Osteocyte (in vitro differentiated cells): ENCODE measurements at regions not wholly inside any gene's neighbourhood (a gene's known extent, or its start where the extent isn't known, plus 50 kb on each side); places are given as distances from the start of the nearest gene placed in this dataset.
"Not testable (repeated sequence)": the region's sequence is repeated elsewhere in the genome, so short reads cannot be mapped to it uniquely, and the experiment has no call there.

Source experiments
- DNase-seq: peaks from one replicate; pipeline ENCODE4 v3.0.0; 2021; ENCODE audit warnings: mixed read lengths; ENCODE audit not compliant: unreplicated experiment; ENCODE audit errors: extremely low spot score
- H3K27ac Mint-ChIP-seq: one replicate; pipeline ENCODE4 v1.8.0; 2021; ENCODE audit warnings: mild to moderate bottlenecking, mixed read lengths; ENCODE audit not compliant: unreplicated experiment
- H3K27me3 Mint-ChIP-seq: one replicate; pipeline ENCODE4 v1.8.0; 2021; ENCODE audit warnings: mixed read lengths; ENCODE audit not compliant: unreplicated experiment
- H3K36me3 Mint-ChIP-seq: one replicate; pipeline ENCODE4 v1.8.0; 2021; ENCODE audit warnings: mixed read lengths; ENCODE audit not compliant: unreplicated experiment
- H3K4me1 Mint-ChIP-seq: one replicate; pipeline ENCODE4 v1.8.0; 2021; ENCODE audit warnings: mixed read lengths; ENCODE audit not compliant: unreplicated experiment
- H3K4me3 Mint-ChIP-seq: one replicate; pipeline ENCODE4 v1.8.0; 2021; ENCODE audit warnings: mild to moderate bottlenecking, moderate library complexity, mixed read lengths; ENCODE audit not compliant: unreplicated experiment
- H3K9me3 Mint-ChIP-seq: one replicate; pipeline ENCODE4 v1.8.0; 2021; ENCODE audit warnings: mixed read lengths; ENCODE audit not compliant: unreplicated experiment
- TF ChIP-seq, protein P1 (sequence below): fragments of 200-600 bp; sonication (generic); IDR thresholded peaks from 2 replicates; pipeline ENCODE4 v1.5.0; 2021; ENCODE audit warnings: antibody characterized with exemption, mild to moderate bottlenecking, moderate library complexity

DNA sequence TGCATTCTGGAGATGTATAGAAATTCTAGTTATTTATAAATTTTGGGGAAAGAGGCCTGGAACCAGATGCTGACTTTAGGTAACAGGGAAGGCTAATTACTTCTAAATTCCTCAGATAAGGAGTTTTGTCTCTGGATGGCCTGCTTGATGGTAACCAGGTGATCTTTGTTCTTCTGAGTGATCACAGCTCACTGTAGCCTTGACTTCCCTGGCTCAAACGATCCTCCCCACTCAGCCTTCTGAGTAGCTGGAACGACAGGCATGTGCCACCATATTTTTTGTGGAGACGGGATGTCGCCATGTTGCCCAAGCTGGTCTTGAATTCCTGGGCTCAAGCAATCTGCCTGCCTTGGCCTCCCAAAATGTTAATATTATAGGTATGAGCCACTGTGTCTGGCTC, 54.4 kb upstream of the MSH6 start:
- Mint-ChIP-seq H3K4me3 (no peak overlapping the region), H3K27me3 (peaks cover 16% of the 10 kb centered on the region), H3K36me3 (no peaks in the 10 kb centered on the region), H3K9me3 (peaks cover 6% of the 10 kb centered on the region), H3K4me1 (no peaks in the 10 kb centered on the region), H3K27ac (no peak overlapping the region)
- TF ChIP-seq, protein P1, sequence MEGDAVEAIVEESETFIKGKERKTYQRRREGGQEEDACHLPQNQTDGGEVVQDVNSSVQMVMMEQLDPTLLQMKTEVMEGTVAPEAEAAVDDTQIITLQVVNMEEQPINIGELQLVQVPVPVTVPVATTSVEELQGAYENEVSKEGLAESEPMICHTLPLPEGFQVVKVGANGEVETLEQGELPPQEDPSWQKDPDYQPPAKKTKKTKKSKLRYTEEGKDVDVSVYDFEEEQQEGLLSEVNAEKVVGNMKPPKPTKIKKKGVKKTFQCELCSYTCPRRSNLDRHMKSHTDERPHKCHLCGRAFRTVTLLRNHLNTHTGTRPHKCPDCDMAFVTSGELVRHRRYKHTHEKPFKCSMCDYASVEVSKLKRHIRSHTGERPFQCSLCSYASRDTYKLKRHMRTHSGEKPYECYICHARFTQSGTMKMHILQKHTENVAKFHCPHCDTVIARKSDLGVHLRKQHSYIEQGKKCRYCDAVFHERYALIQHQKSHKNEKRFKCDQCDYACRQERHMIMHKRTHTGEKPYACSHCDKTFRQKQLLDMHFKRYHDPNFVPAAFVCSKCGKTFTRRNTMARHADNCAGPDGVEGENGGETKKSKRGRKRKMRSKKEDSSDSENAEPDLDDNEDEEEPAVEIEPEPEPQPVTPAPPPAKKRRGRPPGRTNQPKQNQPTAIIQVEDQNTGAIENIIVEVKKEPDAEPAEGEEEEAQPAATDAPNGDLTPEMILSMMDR: no peak
- no peak for DNase-seq

DNA sequence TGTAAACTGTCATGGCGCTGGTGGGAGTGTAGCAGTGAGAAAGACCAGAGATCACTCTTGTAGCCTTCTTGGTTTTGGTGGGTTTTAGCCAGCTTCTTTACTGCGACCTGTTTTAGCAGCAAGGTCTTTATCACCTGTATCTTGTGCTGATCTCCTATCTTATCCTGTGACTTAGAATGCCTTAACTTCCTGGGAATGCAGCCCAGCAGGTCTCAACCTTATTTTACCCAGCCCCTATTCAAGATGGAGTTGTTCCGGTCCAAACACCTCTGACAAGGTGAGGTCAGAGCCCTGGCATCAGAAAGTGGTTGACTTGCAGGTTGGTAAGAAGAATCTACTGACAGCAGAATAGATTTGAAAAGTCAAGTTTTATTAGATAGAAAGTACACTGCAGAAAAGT, 55.0 kb upstream of the MSH6 start:
- no peak overlapping the region for H3K27ac Mint-ChIP-seq
- H3K4me3 Mint-ChIP-seq: no peak overlapping the region
- DNase-seq: no peak

GRCh38 chr2:47726978-47727377, 56.0 kb upstream of the MSH6 start:
- not testable (repeated sequence) for H3K4me3 Mint-ChIP-seq, H3K27ac Mint-ChIP-seq, H3K9me3 Mint-ChIP-seq, H3K36me3 Mint-ChIP-seq, DNase-seq, H3K4me1 Mint-ChIP-seq
- peaks cover 16% of the 10 kb centered on the region for H3K27me3 Mint-ChIP-seq

More for the DNA sequence above, 55.0 kb upstream of the MSH6 start:
- peaks cover 6% of the 10 kb centered on the region for H3K9me3 Mint-ChIP-seq
- H3K36me3 Mint-ChIP-seq: no peaks in the 10 kb centered on the region
- TF ChIP-seq, protein P1: no peak
- H3K4me1 Mint-ChIP-seq: no peaks in the 10 kb centered on the region
- H3K27me3 Mint-ChIP-seq: peaks cover 20% of the 10 kb centered on the region

- TF ChIP-seq, protein P1: no peak
- peaks cover 18% of the 10 kb centered on the region for H3K27me3 Mint-ChIP-seq
- no peak overlapping the region for H3K4me3 Mint-ChIP-seq
- no peak overlapping the region for H3K27ac Mint-ChIP-seq
- peaks cover 6% of the 10 kb centered on the region for H3K9me3 Mint-ChIP-seq
- no peaks in the 10 kb centered on the region for H3K4me1 Mint-ChIP-seq
- H3K36me3 Mint-ChIP-seq: no peaks in the 10 kb centered on the region
- no peak for DNase-seq
Measured at GRCh38 chr2:47725808-47726207, 57.1 kb upstream of the MSH6 start.

DNA sequence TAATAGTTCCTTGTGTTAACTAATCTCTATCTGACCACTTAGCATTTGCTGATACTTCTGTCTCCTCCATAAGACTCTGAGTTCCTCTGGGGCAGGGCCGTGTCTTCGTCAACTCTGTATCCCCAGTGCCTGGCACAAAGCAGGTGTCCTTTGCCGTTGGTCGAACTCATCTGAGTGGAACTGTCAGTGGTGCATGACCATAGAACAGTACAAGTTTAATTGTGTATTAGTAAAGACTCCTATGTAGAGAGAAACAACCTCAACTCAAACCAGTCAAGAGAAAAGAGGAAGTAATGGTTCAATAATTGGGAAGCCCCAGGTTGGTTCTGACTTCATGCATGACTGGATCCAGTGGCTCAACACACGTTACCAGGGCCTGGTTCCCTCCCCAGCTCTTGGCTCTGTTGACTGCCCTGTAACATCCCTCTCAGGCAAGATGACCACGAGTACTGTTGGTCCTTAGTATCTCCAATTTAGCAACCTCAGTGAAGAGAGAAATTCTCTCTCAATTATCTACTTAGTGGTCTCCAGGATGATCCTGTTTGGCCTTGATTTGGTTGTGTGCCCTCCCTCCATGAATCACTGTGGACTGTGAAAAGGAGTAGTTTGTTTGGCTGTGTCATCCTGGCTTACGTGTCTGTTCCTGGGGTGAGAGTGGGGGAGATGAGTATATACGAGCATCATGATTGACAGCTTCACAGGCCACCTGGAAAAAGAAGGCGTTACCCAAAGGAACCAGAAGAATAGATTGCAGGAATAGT, 58.5 kb upstream of the MSH6 start:
- Mint-ChIP-seq H3K9me3 (peaks cover 5% of the 10 kb centered on the region), H3K36me3 (no peaks in the 10 kb centered on the region), H3K27me3 (peaks cover 24% of the 10 kb centered on the region), H3K4me3 (no peak overlapping the region), H3K27ac (no peak overlapping the region), H3K4me1 (no peaks in the 10 kb centered on the region)
- no peak for DNase-seq
- TF ChIP-seq, protein P1: no peak
